Liver (tissue), 3 donors: ENCODE measurements at regions not wholly inside any gene's neighbourhood (a gene's known extent, or its start where the extent isn't known, plus 50 kb on each side); places are given as distances from the start of the nearest gene placed in this dataset.

Experiments used
- ATF3 ChIP-seq: IDR thresholded peaks from 2 replicates; pipeline ENCODE4 v1.6.1; 2016; ENCODE audit warnings: antibody characterized with exemption
- CTCF ChIP-seq: fragments of 150-350 bp; IDR thresholded peaks from 2 replicates; pipeline ENCODE4 v1.5.1; 2017; ENCODE audit warnings: improper control_type of control experiment, low read depth, low read length; ENCODE audit not compliant: missing input control
- GABPA ChIP-seq, 2 donors: IDR thresholded peaks in 1 of 2; conservative IDR thresholded peaks in 1 of 2; 2 replicates each; pipeline ENCODE4 v1.6.1; 2016; ENCODE audit warnings: antibody characterized with exemption in 2 of 2, mild to moderate bottlenecking in 1 of 2, moderate library complexity in 1 of 2
- HNF4G ChIP-seq: IDR thresholded peaks from 2 replicates; pipeline ENCODE4 v1.6.1; 2016; ENCODE audit warnings: antibody characterized with exemption
- JUND ChIP-seq, 2 donors: IDR thresholded peaks; 2 replicates each; pipeline ENCODE4 v1.6.1; 2016; ENCODE audit warnings: antibody characterized with exemption in 2 of 2
- MAX ChIP-seq: IDR thresholded peaks from 2 replicates; pipeline ENCODE4 v1.6.1; 2016; ENCODE audit warnings: antibody characterized with exemption
- RAD21 ChIP-seq, 2 donors: IDR thresholded peaks; 2 replicates each; pipeline ENCODE4 v1.6.1; 2016; ENCODE audit warnings: antibody characterized with exemption in 2 of 2, mild to moderate bottlenecking in 2 of 2
- SP1 ChIP-seq: IDR thresholded peaks from 2 replicates; pipeline ENCODE4 v1.6.1; 2018; ENCODE audit warnings: antibody characterized with exemption, mild to moderate bottlenecking
- TAF1 ChIP-seq: conservative IDR thresholded peaks from 2 replicates; pipeline ENCODE4 v1.6.1; 2016; ENCODE audit warnings: antibody characterized with exemption, mild to moderate bottlenecking
- YY1 ChIP-seq: IDR thresholded peaks from 2 replicates; pipeline ENCODE4 v1.6.1; 2016; ENCODE audit warnings: antibody characterized with exemption, mild to moderate bottlenecking
- TF ChIP-seq, protein P1 (sequence below): IDR thresholded peaks from 2 replicates; pipeline ENCODE4 v1.6.1; 2016; ENCODE audit warnings: antibody characterized with exemption, mild to moderate bottlenecking
- donor health status: healthy.
- donor health status: healthy.

DNA sequence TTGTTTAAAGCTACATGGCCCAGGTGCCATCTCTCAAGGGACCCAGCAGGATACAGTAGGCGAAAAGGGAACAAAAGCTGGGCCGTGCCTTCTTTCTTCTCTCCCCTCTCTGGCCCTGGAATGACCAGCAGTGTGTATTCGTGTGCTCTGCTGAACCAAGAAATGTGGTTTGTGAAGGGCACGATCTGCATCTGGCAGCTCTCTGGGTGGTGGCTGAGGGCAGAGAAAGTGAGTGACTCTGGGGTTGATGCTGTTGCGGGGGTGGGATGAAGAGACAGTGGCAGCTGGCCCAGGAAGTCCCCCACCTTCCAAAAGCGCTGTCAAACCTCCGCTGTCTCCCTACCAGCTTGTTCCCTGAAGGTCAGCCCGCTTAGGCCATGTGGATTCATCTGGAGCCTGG, 88.3 kb downstream of the CLDN34 start:
- TF ChIP-seq CTCF = no peak
- TF ChIP-seq GABPA (IDR thresholded peaks at IDR 0.05 in 1 of 2, conservative IDR thresholded peaks at IDR 0.05 in 1 of 2) = no peak
- no peak for TF ChIP-seq TAF1
- no peak for TF ChIP-seq SP1
- TF ChIP-seq HNF4G = no peak
- TF ChIP-seq ATF3 = no peak
- no peak for TF ChIP-seq RAD21 (IDR thresholded peaks at IDR 0.05)
- no peak for TF ChIP-seq YY1
- no peak for TF ChIP-seq MAX
- no peak for TF ChIP-seq JUND (IDR thresholded peaks at IDR 0.05)
- TF ChIP-seq, protein P1, sequence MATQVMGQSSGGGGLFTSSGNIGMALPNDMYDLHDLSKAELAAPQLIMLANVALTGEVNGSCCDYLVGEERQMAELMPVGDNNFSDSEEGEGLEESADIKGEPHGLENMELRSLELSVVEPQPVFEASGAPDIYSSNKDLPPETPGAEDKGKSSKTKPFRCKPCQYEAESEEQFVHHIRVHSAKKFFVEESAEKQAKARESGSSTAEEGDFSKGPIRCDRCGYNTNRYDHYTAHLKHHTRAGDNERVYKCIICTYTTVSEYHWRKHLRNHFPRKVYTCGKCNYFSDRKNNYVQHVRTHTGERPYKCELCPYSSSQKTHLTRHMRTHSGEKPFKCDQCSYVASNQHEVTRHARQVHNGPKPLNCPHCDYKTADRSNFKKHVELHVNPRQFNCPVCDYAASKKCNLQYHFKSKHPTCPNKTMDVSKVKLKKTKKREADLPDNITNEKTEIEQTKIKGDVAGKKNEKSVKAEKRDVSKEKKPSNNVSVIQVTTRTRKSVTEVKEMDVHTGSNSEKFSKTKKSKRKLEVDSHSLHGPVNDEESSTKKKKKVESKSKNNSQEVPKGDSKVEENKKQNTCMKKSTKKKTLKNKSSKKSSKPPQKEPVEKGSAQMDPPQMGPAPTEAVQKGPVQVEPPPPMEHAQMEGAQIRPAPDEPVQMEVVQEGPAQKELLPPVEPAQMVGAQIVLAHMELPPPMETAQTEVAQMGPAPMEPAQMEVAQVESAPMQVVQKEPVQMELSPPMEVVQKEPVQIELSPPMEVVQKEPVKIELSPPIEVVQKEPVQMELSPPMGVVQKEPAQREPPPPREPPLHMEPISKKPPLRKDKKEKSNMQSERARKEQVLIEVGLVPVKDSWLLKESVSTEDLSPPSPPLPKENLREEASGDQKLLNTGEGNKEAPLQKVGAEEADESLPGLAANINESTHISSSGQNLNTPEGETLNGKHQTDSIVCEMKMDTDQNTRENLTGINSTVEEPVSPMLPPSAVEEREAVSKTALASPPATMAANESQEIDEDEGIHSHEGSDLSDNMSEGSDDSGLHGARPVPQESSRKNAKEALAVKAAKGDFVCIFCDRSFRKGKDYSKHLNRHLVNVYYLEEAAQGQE = no peak
